Caco-2 (cell line): ENCODE measurements at regions not wholly inside any gene's neighbourhood (a gene's known extent, or its start where the extent isn't known, plus 50 kb on each side); places are given as distances from the start of the nearest gene placed in this dataset.

Experiments used
- BruUV-seq: library from RNA; stranded (reverse); fragments of 400-500 nt; replicated peaks from 2 replicates; lab custom pipeline; 2021; lab: Mats Ljungman, UMichigan
- CTCF ChIA-PET: fragments of 300-600 bp; sonication (Branson Sonifier 250); formaldehyde crosslinking; loops from one replicate; lab custom pipeline; 2022; ENCODE audit warnings: antibody characterized with exemption; lab: Charles Lee
- POLR2A ChIA-PET: fragments of 300-600 bp; sonication (Branson Sonifier 250); formaldehyde crosslinking; loops from one replicate; lab custom pipeline; 2022; ENCODE audit warnings: antibody characterized with exemption; lab: Charles Lee
- DNase-seq, 2 experiments: peaks; one replicate each; pipeline versions ENCODE4 v3.0.0 to v3.0.0-alpha.2; 2020 to 2022
- H3K27me3 ChIP-seq: replicated peaks from 2 replicates; pipeline ENCODE4 v1.6.0; 2011; ENCODE audit warnings: low read length; ENCODE audit not compliant: control insufficient read depth, insufficient read depth
- H3K36me3 ChIP-seq: 2 replicates; pipeline ENCODE4 v1.5.1; 2011; ENCODE audit warnings: low read length; ENCODE audit not compliant: control insufficient read depth, insufficient read depth
- H3K4me1 ChIP-seq: fragments of 250-450 bp; sonication (Bioruptor Pico); 2 replicates; pipeline ENCODE4 v1.5.1; 2020; ENCODE audit warnings: mild to moderate bottlenecking
- H3K4me3 ChIP-seq: 2 replicates; pipeline ENCODE4 v1.5.1; 2011; ENCODE audit warnings: low read depth, mild to moderate bottlenecking, control low read depth, low read length
- H3K9me3 ChIP-seq: fragments of 250-450 bp; sonication (Bioruptor Pico); 2 replicates; pipeline ENCODE4 v1.5.1; 2020; ENCODE audit warnings: mild to moderate bottlenecking, moderate library complexity
- H3K27ac Mint-ChIP-seq: one replicate; pipeline ENCODE4 v1.8.0; 2022; ENCODE audit warnings: mixed read lengths; ENCODE audit not compliant: unreplicated experiment
- H3K27me3 Mint-ChIP-seq: one replicate; pipeline ENCODE4 v1.8.0; 2022; ENCODE audit warnings: mixed read lengths; ENCODE audit not compliant: insufficient read depth, unreplicated experiment
- H3K36me3 Mint-ChIP-seq: one replicate; pipeline ENCODE4 v1.8.0; 2022; ENCODE audit warnings: mild to moderate bottlenecking, mixed read lengths; ENCODE audit not compliant: insufficient read depth, unreplicated experiment
- H3K4me1 Mint-ChIP-seq: one replicate; pipeline ENCODE4 v1.8.0; 2022; ENCODE audit warnings: low read depth, mixed read lengths; ENCODE audit not compliant: unreplicated experiment
- H3K4me3 Mint-ChIP-seq: one replicate; pipeline ENCODE4 v1.8.0; 2022; ENCODE audit warnings: mild to moderate bottlenecking, moderate library complexity, mixed read lengths; ENCODE audit not compliant: unreplicated experiment
- H3K9me3 Mint-ChIP-seq: one replicate; pipeline ENCODE4 v1.8.0; 2022; ENCODE audit warnings: mixed read lengths; ENCODE audit not compliant: unreplicated experiment
- CTCF ChIP-seq, 2 experiments: fragments of 200-600 bp in 1 of 2; IDR thresholded peaks; 1 replicate in 1 of 2; 2 replicates in 1 of 2; pipeline versions ENCODE4 v1.5.1 to v1.8.0; 2011 to 2022; ENCODE audit warnings: antibody characterized with exemption in 1 of 2, control low read depth in 1 of 2, inconsistent platforms in 1 of 2, low read depth in 1 of 2, low read length in 1 of 2, mild to moderate bottlenecking in 1 of 2, moderate library complexity in 1 of 2; ENCODE audit not compliant: insufficient read depth in 1 of 2, severe bottlenecking in 1 of 2, unreplicated experiment in 1 of 2
- intact Hi-C: fragments of 100-400 bp; cut with micrococcal nuclease; formaldehyde crosslinking; loops from one replicate; pipeline ENCODE4 v1.10.0; 2022; ENCODE audit not compliant: unreplicated experiment

DNA sequence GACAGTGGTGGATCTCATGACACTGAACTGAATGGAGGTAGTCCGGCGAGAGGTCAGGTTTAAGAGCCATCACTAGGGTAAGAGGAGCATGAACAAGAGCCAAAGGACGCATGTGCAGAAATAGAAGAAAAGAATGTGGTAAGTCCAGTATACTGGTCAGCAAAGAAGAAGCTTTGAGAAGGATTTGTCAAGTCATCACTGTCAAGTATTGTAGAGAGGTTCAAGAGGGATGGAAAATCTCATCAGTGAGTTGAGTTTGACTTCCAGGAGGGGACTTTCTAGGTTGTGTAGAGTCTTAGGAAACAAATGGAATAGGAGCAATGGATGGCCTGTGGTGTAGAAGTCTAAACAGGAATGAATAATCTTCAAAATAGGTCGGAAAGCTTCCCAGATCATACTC lies 161.8 kb downstream of the BTBD3 start:
- no peak overlapping the region for H3K4me3 Mint-ChIP-seq
- CTCF ChIA-PET: interaction anchor here (1.1 kb wide), 1 partner anchor 67 kb away, joined by 3 read pairs; no protein-coding TSS in a partner anchor
- no TSS peak for BruUV-seq

DNA sequence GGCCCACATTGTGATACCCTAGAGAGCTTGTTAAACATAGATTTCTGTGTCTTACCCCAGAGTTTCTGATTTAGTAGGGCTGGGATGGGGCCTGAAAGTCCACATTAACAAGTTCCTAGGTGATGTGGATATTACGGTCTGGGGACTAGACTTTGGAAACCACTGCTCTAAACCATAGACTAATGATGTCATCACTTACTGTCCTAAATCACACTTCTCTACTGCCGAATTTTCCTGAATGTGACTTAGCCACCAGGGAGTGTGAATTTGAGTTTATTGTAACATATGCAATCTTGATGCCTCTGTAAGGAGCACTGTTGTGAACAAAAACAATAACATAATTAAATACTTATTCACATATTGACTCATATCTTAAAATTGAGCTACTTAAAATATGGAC lies 165.6 kb downstream of the BTBD3 start:
- CTCF ChIA-PET: no interaction called here
- Mint-ChIP-seq H3K4me1 (no peaks in the 10 kb centered on the region), H3K27me3 (peaks cover 13% of the 10 kb centered on the region), H3K9me3 (no peaks in the 10 kb centered on the region), H3K36me3 (no peaks in the 10 kb centered on the region), H3K27ac (no peak overlapping the region), H3K4me3 (no peak overlapping the region)
- Histone ChIP-seq H3K9me3 (no peaks in the 10 kb centered on the region), H3K36me3 (no peaks in the 10 kb centered on the region), H3K4me3 (no peak overlapping the region), H3K27me3 (no peaks in the 10 kb centered on the region), H3K4me1 (no peaks in the 10 kb centered on the region)
- POLR2A ChIA-PET: no interaction called here
- no peak for TF ChIP-seq CTCF (IDR thresholded peaks at IDR 0.05; ENCODE audit: insufficient read depth in 1 of 2, low read depth in 1 of 2, low read length in 1 of 2, severe bottlenecking in 1 of 2, unreplicated experiment in 1 of 2)
- BruUV-seq: no TSS peak
- intact Hi-C loops: no loop called here
- DNase-seq: no peak

More for the DNA sequence above, 161.8 kb downstream of the BTBD3 start:
- POLR2A ChIA-PET: no interaction called here
- H3K27me3 ChIP-seq: no peaks in the 10 kb centered on the region; the same call in 1 of the 2 replicates
- Mint-ChIP-seq H3K27me3 (peaks cover 16% of the 10 kb centered on the region), H3K36me3 (no peaks in the 10 kb centered on the region), H3K4me1 (no peaks in the 10 kb centered on the region), H3K27ac (no peak overlapping the region), H3K9me3 (no peaks in the 10 kb centered on the region)
- TF ChIP-seq CTCF (IDR thresholded peaks at IDR 0.05; ENCODE audit: insufficient read depth in 1 of 2, low read depth in 1 of 2, low read length in 1 of 2, severe bottlenecking in 1 of 2, unreplicated experiment in 1 of 2): no peak
- H3K4me1 ChIP-seq: no peaks in the 10 kb centered on the region
- H3K9me3 ChIP-seq: no peaks in the 10 kb centered on the region
- DNase-seq: no peak
- no peaks in the 10 kb centered on the region for H3K36me3 ChIP-seq
- intact Hi-C loops: no loop called here
- no peak overlapping the region for H3K4me3 ChIP-seq

GRCh38 chr20:12084482-12084881 lies 166.8 kb downstream of the BTBD3 start:
- POLR2A ChIA-PET: no interaction called here
- H3K4me3 Mint-ChIP-seq: no peak overlapping the region

More at GRCh38 chr20:12084482-12084881, 166.8 kb downstream of the BTBD3 start:
- Mint-ChIP-seq H3K27ac (no peak overlapping the region), H3K9me3 (no peaks in the 10 kb centered on the region), H3K27me3 (peaks cover 8% of the 10 kb centered on the region), H3K36me3 (no peaks in the 10 kb centered on the region), H3K4me1 (no peaks in the 10 kb centered on the region)
- Histone ChIP-seq H3K36me3 (no peaks in the 10 kb centered on the region), H3K4me1 (no peaks in the 10 kb centered on the region), H3K27me3 (no peaks in the 10 kb centered on the region), H3K4me3 (no peak overlapping the region), H3K9me3 (no peaks in the 10 kb centered on the region)
- intact Hi-C loops: no loop called here
- no peak for DNase-seq
- CTCF ChIA-PET: no interaction called here
- no peak for TF ChIP-seq CTCF (IDR thresholded peaks at IDR 0.05; ENCODE audit: insufficient read depth in 1 of 2, low read depth in 1 of 2, low read length in 1 of 2, severe bottlenecking in 1 of 2, unreplicated experiment in 1 of 2)
- BruUV-seq: no TSS peak
